HEK293T (cell line): ENCODE measurements at regions not wholly inside any gene's neighbourhood (a gene's known extent, or its start where the extent isn't known, plus 50 kb on each side); places are given as distances from the start of the nearest gene placed in this dataset.

Experiments used
- CTBP1 ChIP-seq: fragments of 450-650 bp; IDR thresholded peaks from 2 replicates; pipeline ENCODE4 v1.6.1; 2016; ENCODE audit warnings: borderline replicate concordance
- ELF4 ChIP-seq: fragments of 450-650 bp; IDR thresholded peaks from 2 replicates; pipeline ENCODE4 v1.6.1; 2017; ENCODE audit warnings: antibody characterized with exemption
- FOXM1 ChIP-seq: fragments of 450-650 bp; IDR thresholded peaks from 2 replicates; pipeline ENCODE4 v1.6.1; 2017; ENCODE audit warnings: mild to moderate bottlenecking, borderline replicate concordance
- HDGF ChIP-seq: fragments of 450-650 bp; IDR thresholded peaks from 2 replicates; pipeline ENCODE4 v1.6.1; 2017; ENCODE audit warnings: antibody characterized with exemption, borderline replicate concordance
- L3MBTL2 ChIP-seq: fragments of 450-650 bp; conservative IDR thresholded peaks from 2 replicates; pipeline ENCODE4 v1.6.1; 2016; ENCODE audit warnings: mild to moderate bottlenecking
- LEF1 ChIP-seq: fragments of 450-650 bp; IDR thresholded peaks from 2 replicates; pipeline ENCODE4 v1.6.1; 2017; ENCODE audit warnings: mild to moderate bottlenecking, borderline replicate concordance
- SP1 ChIP-seq: fragments of 450-650 bp; IDR thresholded peaks from 2 replicates; pipeline ENCODE4 v1.6.1; 2017
- TARDBP ChIP-seq: fragments of 450-650 bp; IDR thresholded peaks from 2 replicates; pipeline ENCODE4 v1.6.1; 2016
- ZNF384 ChIP-seq: fragments of 450-650 bp; IDR thresholded peaks from 2 replicates; pipeline ENCODE4 v1.6.1; 2016

DNA sequence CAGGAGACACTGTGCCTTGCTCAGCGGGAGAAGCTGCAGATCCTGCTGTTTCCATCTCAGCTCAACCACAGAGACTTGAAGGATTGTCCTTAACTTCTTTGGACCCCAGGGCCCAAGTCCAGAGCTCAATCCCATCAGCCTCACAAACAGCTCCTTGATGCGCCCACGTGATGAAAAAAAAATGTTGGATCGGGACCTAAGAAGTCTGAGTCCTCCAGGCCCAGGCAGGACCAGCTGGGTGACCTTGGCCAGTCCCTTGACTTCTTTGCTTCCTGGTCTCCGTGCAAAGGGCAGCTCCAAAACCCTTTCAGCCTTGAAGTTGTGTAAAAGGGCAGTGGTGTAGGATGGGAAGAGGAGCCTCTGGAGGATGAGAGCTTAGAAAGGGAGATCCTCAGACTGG, 175.5 kb downstream of the ZFP36L2 start:
- TF ChIP-seq TARDBP = no peak
- TF ChIP-seq FOXM1 = no peak
- no peak for TF ChIP-seq HDGF
- no peak for TF ChIP-seq ZNF384
- TF ChIP-seq L3MBTL2 = no peak
- no peak for TF ChIP-seq CTBP1
- TF ChIP-seq ELF4 = no peak
- no peak for TF ChIP-seq SP1
- TF ChIP-seq LEF1 = no peak
